ENCODE measurements at regions not wholly inside any gene's neighbourhood (a gene's known extent, or its start where the extent isn't known, plus 50 kb on each side); places are given as distances from the start of the nearest gene placed in this dataset.

DNA sequence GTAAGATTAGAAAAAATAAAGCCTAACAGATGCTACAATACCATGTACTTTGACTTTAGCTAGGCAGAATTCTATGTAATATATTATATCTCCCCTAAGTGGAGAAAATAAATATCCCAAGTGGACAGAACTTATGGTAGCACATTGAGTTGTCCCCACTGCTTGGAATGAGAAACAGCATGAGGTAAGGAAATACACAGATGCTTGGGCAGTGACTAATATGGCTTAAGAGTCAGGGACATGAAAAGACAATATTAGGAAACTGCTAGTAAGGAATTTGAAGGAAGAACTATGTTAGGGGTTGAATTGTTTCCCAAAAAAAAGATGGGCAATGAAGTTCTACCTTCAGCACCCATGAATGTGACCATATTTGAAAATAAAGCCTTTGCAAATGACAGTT, 2265.1 kb downstream of the PCDH7 start:
- no peaks in the 10 kb centered on the region for H3K36me3 Mint-ChIP-seq (ENCODE audit: low read depth, unreplicated experiment)
- H3K9me3 Mint-ChIP-seq (ENCODE audit: unreplicated experiment), result no peaks in the 10 kb centered on the region
- no peak overlapping the region for H3K4me3 Mint-ChIP-seq (ENCODE audit: unreplicated experiment)
- no peak for DNase-seq (ENCODE audit: low spot score)
- peaks cover 10% of the 10 kb centered on the region for H3K4me1 Mint-ChIP-seq (ENCODE audit: unreplicated experiment)
- no peaks in the 10 kb centered on the region for H3K27me3 Mint-ChIP-seq (ENCODE audit: unreplicated experiment)
- H3K27ac Mint-ChIP-seq (ENCODE audit: unreplicated experiment), result no peak overlapping the region
- TF ChIP-seq, protein P1, sequence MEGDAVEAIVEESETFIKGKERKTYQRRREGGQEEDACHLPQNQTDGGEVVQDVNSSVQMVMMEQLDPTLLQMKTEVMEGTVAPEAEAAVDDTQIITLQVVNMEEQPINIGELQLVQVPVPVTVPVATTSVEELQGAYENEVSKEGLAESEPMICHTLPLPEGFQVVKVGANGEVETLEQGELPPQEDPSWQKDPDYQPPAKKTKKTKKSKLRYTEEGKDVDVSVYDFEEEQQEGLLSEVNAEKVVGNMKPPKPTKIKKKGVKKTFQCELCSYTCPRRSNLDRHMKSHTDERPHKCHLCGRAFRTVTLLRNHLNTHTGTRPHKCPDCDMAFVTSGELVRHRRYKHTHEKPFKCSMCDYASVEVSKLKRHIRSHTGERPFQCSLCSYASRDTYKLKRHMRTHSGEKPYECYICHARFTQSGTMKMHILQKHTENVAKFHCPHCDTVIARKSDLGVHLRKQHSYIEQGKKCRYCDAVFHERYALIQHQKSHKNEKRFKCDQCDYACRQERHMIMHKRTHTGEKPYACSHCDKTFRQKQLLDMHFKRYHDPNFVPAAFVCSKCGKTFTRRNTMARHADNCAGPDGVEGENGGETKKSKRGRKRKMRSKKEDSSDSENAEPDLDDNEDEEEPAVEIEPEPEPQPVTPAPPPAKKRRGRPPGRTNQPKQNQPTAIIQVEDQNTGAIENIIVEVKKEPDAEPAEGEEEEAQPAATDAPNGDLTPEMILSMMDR (IDR thresholded peaks at IDR 0.05; ENCODE audit: unreplicated experiment), result no peak

DNA sequence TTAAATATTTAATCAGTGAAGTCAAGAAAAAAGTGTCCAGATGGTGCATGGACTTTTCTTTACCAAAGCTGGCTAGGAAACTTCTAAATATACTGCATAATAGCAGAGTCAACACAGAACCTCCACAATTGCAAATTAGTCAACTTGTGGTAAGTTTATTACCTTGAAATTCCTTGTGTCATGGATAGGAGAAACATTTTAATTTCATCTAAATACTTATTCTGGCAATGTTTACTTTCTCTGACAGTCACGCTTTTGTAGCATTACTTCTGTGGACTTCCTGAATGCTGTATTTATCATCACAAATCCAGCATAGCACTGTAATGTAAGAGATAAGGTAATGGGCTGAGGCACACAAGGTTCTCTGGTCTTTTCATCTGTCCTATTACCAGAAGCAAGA, 2266.1 kb downstream of the PCDH7 start:
- no peak for DNase-seq (ENCODE audit: low spot score)
- TF ChIP-seq, protein P1 (IDR thresholded peaks at IDR 0.05; ENCODE audit: unreplicated experiment), result no peak
- Mint-ChIP-seq H3K4me1 (ENCODE audit: unreplicated experiment) (peaks cover 10% of the 10 kb centered on the region), H3K4me3 (ENCODE audit: unreplicated experiment) (no peak overlapping the region), H3K27ac (ENCODE audit: unreplicated experiment) (no peak overlapping the region), H3K36me3 (ENCODE audit: low read depth, unreplicated experiment) (no peaks in the 10 kb centered on the region), H3K27me3 (ENCODE audit: unreplicated experiment) (no peaks in the 10 kb centered on the region), H3K9me3 (ENCODE audit: unreplicated experiment) (no peaks in the 10 kb centered on the region)

- no peaks in the 10 kb centered on the region for H3K36me3 Mint-ChIP-seq (ENCODE audit: low read depth, unreplicated experiment)
- no peak overlapping the region for H3K27ac Mint-ChIP-seq (ENCODE audit: unreplicated experiment)
- H3K9me3 Mint-ChIP-seq (ENCODE audit: unreplicated experiment), result no peaks in the 10 kb centered on the region
- DNase-seq (ENCODE audit: low spot score), result no peak
- peaks cover 10% of the 10 kb centered on the region for H3K4me1 Mint-ChIP-seq (ENCODE audit: unreplicated experiment)
- H3K27me3 Mint-ChIP-seq (ENCODE audit: unreplicated experiment), result no peaks in the 10 kb centered on the region
- H3K4me3 Mint-ChIP-seq (ENCODE audit: unreplicated experiment), result no peak overlapping the region
- TF ChIP-seq, protein P1 (IDR thresholded peaks at IDR 0.05; ENCODE audit: unreplicated experiment), result no peak
Observed at GRCh38 chr4:32987111-32987510, 2266.9 kb downstream of the PCDH7 start.

DNA sequence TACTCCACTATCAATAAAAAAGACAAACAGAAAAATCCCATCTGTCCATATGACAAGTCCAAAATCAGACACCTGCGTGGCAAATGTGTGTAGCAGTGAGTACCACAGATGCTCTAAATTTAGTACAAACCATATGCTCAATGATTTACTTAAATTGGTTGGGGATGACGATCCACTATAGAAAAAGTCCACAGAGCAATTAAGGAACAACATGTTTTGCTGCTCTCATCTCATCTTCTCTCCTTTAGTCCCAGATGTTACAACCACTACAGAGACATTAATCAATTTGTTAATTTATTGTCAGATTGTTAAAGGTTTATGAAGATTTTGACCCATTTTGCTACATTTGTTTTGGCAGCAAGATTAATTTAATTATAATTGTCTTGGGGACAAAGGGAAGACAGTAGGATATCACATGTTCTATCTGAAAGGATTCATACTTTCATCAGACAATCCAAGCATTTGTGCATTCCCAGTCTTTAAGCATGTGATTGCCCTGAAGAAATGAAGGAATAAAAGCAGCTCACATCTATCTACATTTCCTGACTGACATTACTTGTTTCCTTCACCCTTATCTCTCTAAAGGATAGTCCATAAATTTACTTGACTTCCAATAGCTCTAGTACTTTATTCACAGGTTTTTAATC, 2268.1 kb downstream of the PCDH7 start:
- H3K36me3 Mint-ChIP-seq (ENCODE audit: low read depth, unreplicated experiment), result no peaks in the 10 kb centered on the region
- H3K9me3 Mint-ChIP-seq (ENCODE audit: unreplicated experiment), result no peaks in the 10 kb centered on the region
- H3K4me3 Mint-ChIP-seq (ENCODE audit: unreplicated experiment), result no peak overlapping the region
- no peak overlapping the region for H3K27ac Mint-ChIP-seq (ENCODE audit: unreplicated experiment)
- DNase-seq (ENCODE audit: low spot score), result no peak
- H3K4me1 Mint-ChIP-seq (ENCODE audit: unreplicated experiment), result peaks cover 10% of the 10 kb centered on the region
- no peaks in the 10 kb centered on the region for H3K27me3 Mint-ChIP-seq (ENCODE audit: unreplicated experiment)
- TF ChIP-seq, protein P1 (IDR thresholded peaks at IDR 0.05; ENCODE audit: unreplicated experiment), result no peak

DNA sequence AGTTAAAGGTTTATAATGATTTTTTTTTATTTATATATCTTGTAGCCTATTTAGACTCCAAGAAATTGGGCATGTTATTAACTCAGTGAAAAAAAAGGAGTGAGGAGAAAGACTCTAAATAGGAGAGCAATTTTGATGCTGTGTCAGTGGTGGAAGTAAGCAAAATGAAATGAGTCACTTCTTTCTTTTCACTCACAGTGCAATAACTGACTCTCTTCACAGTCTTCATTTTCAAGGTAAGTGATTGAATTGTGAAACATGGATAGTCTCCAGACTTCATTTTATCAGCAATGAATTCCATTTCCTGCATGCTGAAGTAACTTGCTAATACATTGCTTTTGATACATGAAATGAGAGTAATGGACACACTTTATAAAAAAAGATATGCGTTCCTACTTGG, 2271.5 kb downstream of the PCDH7 start:
- H3K9me3 Mint-ChIP-seq (ENCODE audit: unreplicated experiment), result no peaks in the 10 kb centered on the region
- no peak overlapping the region for H3K27ac Mint-ChIP-seq (ENCODE audit: unreplicated experiment)
- no peak overlapping the region for H3K4me3 Mint-ChIP-seq (ENCODE audit: unreplicated experiment)
- TF ChIP-seq, protein P1 (IDR thresholded peaks at IDR 0.05; ENCODE audit: unreplicated experiment), result no peak
- DNase-seq (ENCODE audit: low spot score), result no peak
- no peaks in the 10 kb centered on the region for H3K27me3 Mint-ChIP-seq (ENCODE audit: unreplicated experiment)
- no peaks in the 10 kb centered on the region for H3K36me3 Mint-ChIP-seq (ENCODE audit: low read depth, unreplicated experiment)
- no peaks in the 10 kb centered on the region for H3K4me1 Mint-ChIP-seq (ENCODE audit: unreplicated experiment)

Measured in endothelial cell (in vitro differentiated cells).